K562 (cell line): ENCODE measurements at regions not wholly inside any gene's neighbourhood (a gene's known extent, or its start where the extent isn't known, plus 50 kb on each side); places are given as distances from the start of the nearest gene placed in this dataset.

Experiments used
- ATAC-seq: fragments of 200-7000 bp; cut with Tn5 transposase; 3 replicates; pipeline ENCODE4 v1.9.1; 2020; ENCODE audit warnings: moderate library complexity
- BruUV-seq: library from RNA; stranded (reverse); fragments of 400-500 nt; replicated peaks from 2 replicates; lab custom pipeline; 2021; lab: Mats Ljungman, UMichigan
- CTCF ChIA-PET: fragments of 300-600 bp; formaldehyde crosslinking; extraction: SDS; loops from one replicate; lab custom pipeline; 2021; ENCODE audit warnings: low intra/inter-chr PET ratio; lab: Yijun Ruan, JAX
- POLR2A ChIA-PET: fragments of 300-600, 350-650 bp; sonication (Branson Sonifier 250); formaldehyde crosslinking; extraction: SDS; loops from one replicate; lab custom pipeline; 2021; ENCODE audit warnings: antibody characterized with exemption, inconsistent platforms; lab: Yijun Ruan, JAX
- DNase-seq, 4 experiments: peaks; one replicate each; pipeline versions ENCODE4 v3.0.0 to v3.0.0-alpha.2; 2011 to 2018; ENCODE audit warnings: low spot score in 3 of 4, mixed read lengths in 3 of 4; ENCODE audit errors: extremely low read depth in 1 of 4
- FAIRE-seq: peaks from 2 replicates; lab custom pipeline; 2011; peaks lifted over from hg19 to GRCh38; lab: Jason Lieb, UNC
- H2AFZ ChIP-seq: 2 replicates; pipeline ENCODE4 v1.6.0; 2011; ENCODE audit warnings: low read depth, low read length, control low read depth, inconsistent platforms
- H3K27ac ChIP-seq: fragments of 200-600 bp; 3 replicates; pipeline ENCODE4 v1.8.0; 2011; ENCODE audit warnings: low read depth, mild to moderate bottlenecking, control low read depth, inconsistent platforms, low read length, moderate library complexity, mixed read lengths; ENCODE audit errors: extremely low read depth
- H3K27me3 ChIP-seq, 2 experiments: fragments of 300-600 bp in 1 of 2; 2 replicates in 1 of 2; 3 replicates in 1 of 2; pipeline versions ENCODE4 v1.6.0 to v1.8.0; 2011; ENCODE audit warnings: inconsistent platforms in 2 of 2, low read length in 2 of 2, mild to moderate bottlenecking in 1 of 2, mixed read lengths in 1 of 2, moderate library complexity in 1 of 2; ENCODE audit not compliant: control insufficient read depth in 2 of 2, insufficient read depth in 2 of 2
- H3K36me3 ChIP-seq: fragments of 300-600 bp; 3 replicates; pipeline ENCODE4 v1.8.0; 2011; ENCODE audit warnings: mild to moderate bottlenecking, low read length, inconsistent platforms; ENCODE audit not compliant: control insufficient read depth, insufficient read depth
- H3K4me1 ChIP-seq, 2 experiments: fragments of 200-600 bp in 1 of 2; replicated peaks in 1 of 2; 2 replicates in 1 of 2; 3 replicates in 1 of 2; pipeline versions ENCODE4 v1.5.1 to v1.8.0; 2011; ENCODE audit warnings: inconsistent platforms in 2 of 2, low read length in 2 of 2, mild to moderate bottlenecking in 1 of 2, mixed read lengths in 1 of 2, moderate library complexity in 1 of 2; ENCODE audit not compliant: control insufficient read depth in 2 of 2, insufficient read depth in 2 of 2
- H3K4me2 ChIP-seq: 2 replicates; pipeline ENCODE4 v1.6.1; 2011; ENCODE audit warnings: low read length, control low read depth, inconsistent platforms, mixed read lengths; ENCODE audit not compliant: insufficient read depth
- H3K4me3 ChIP-seq: fragments of 200-600 bp; sonication (generic), shearing (Covaris generic); 2 replicates; pipeline ENCODE4 v1.5.1; 2016; ENCODE audit warnings: control low read depth, inconsistent platforms
- H3K79me2 ChIP-seq: fragments of 200-600 bp; 3 replicates; pipeline ENCODE4 v1.8.0; 2011; ENCODE audit warnings: low read length, inconsistent platforms; ENCODE audit not compliant: control insufficient read depth, insufficient read depth
- H3K9ac ChIP-seq, 2 experiments: 2 replicates each; pipeline versions ENCODE4 v1.6.0 to v1.6.1; 2011; ENCODE audit warnings: low read depth in 2 of 2, low read length in 2 of 2, control low read depth in 1 of 2, inconsistent platforms in 1 of 2, mild to moderate bottlenecking in 1 of 2, mixed read lengths in 1 of 2; ENCODE audit not compliant: insufficient read depth in 1 of 2
- H3K9me1 ChIP-seq: one replicate; pipeline ENCODE4 v1.6.0; 2011; ENCODE audit warnings: inconsistent platforms, mild to moderate bottlenecking, low read length, moderate library complexity; ENCODE audit not compliant: control insufficient read depth, insufficient read depth
- H3K9me3 ChIP-seq: replicated peaks from 2 replicates; pipeline ENCODE4 v1.5.1; 2011; ENCODE audit warnings: low read depth, low read length, inconsistent platforms; ENCODE audit not compliant: control insufficient read depth, insufficient read depth
- H4K20me1 ChIP-seq: replicated peaks from 2 replicates; pipeline ENCODE4 v1.6.1; 2011; ENCODE audit warnings: low read length, inconsistent platforms, mixed read lengths; ENCODE audit not compliant: control insufficient read depth, insufficient read depth
- ARID1B ChIP-seq: fragments of 450-650 bp; IDR thresholded peaks from 2 replicates; pipeline ENCODE4 v1.6.1; 2016; ENCODE audit warnings: antibody characterized with exemption, mild to moderate bottlenecking, inconsistent platforms
- C11orf30 ChIP-seq: fragments of 450-650 bp; IDR thresholded peaks from 2 replicates; pipeline ENCODE4 v1.6.1; 2016; ENCODE audit warnings: low read depth, mild to moderate bottlenecking
- CEBPG ChIP-seq, 3 experiments: fragments of 200-800 bp in 1 of 3; sonication (Bioruptor generic) in 1 of 3; sonication (generic) in 1 of 3; formaldehyde crosslinking in 1 of 3; IDR thresholded peaks in 2 of 3; conservative IDR thresholded peaks in 1 of 3; 2 replicates each; pipeline versions ENCODE4 v1.6.1 to v1.8.0; 2016 to 2022; ENCODE audit warnings: missing compliant biosample characterization in 2 of 3, missing genetic modification characterization in 2 of 3, mild to moderate bottlenecking in 1 of 3, missing genetic modification reagents in 1 of 3
- E2F4 ChIP-seq: sonication (generic); formaldehyde crosslinking; IDR thresholded peaks from 2 replicates; pipeline ENCODE4 v1.8.0; 2022; ENCODE audit warnings: mild to moderate bottlenecking, low read depth, missing genetic modification reagents
- ELF4 ChIP-seq: fragments of 450-650 bp; formaldehyde crosslinking; IDR thresholded peaks from 2 replicates; pipeline ENCODE4 v1.4.0; 2022; ENCODE audit warnings: missing genetic modification characterization
- ERF ChIP-seq: fragments of 450-650 bp; formaldehyde crosslinking; IDR thresholded peaks from 2 replicates; pipeline ENCODE4 v1.4.0; 2020; ENCODE audit warnings: mild to moderate bottlenecking, mixed read lengths
- HDAC1 ChIP-seq, 2 experiments: fragments of 450-650 bp; IDR thresholded peaks; 2 replicates each; pipeline ENCODE4 v1.6.1; 2016 to 2017; ENCODE audit warnings: inconsistent platforms in 1 of 2, mild to moderate bottlenecking in 1 of 2, moderate library complexity in 1 of 2
- HNRNPH1 ChIP-seq: fragments of 200-400 bp; formaldehyde crosslinking; optimal IDR thresholded peaks from 2 replicates; pipeline ENCODE3; 2017; ENCODE audit warnings: low read depth, mild to moderate bottlenecking, low read length, moderate library complexity
- HNRNPK ChIP-seq: fragments of 200-400 bp; formaldehyde crosslinking; IDR thresholded peaks from one replicate; pipeline ENCODE4 v1.6.1; 2018; ENCODE audit warnings: mild to moderate bottlenecking, low read depth, low read length; ENCODE audit not compliant: poor library complexity, severe bottlenecking
- LEF1 ChIP-seq: fragments of 450-650 bp; IDR thresholded peaks from 2 replicates; pipeline ENCODE4 v1.6.1; 2016; ENCODE audit warnings: mild to moderate bottlenecking
- MLX ChIP-seq, 2 experiments: fragments of 450-650 bp in 1 of 2; sonication (generic) in 1 of 2; formaldehyde crosslinking; conservative IDR thresholded peaks; 2 replicates each; pipeline versions ENCODE4 v1.4.0 to v1.8.1; 2020 to 2022; ENCODE audit warnings: mild to moderate bottlenecking in 1 of 2, missing genetic modification reagents in 1 of 2
- NR2C2 ChIP-seq, 2 experiments: fragments of 200-800 bp in 1 of 2; sonication (Bioruptor generic) in 1 of 2; sonication (generic) in 1 of 2; formaldehyde crosslinking in 1 of 2; IDR thresholded peaks; 2 replicates each; pipeline versions ENCODE4 v1.6.1 to v1.8.0; 2016 to 2022; ENCODE audit warnings: mild to moderate bottlenecking in 1 of 2, missing compliant biosample characterization in 1 of 2, missing genetic modification characterization in 1 of 2, missing genetic modification reagents in 1 of 2
- RERE ChIP-seq: sonication (generic); formaldehyde crosslinking; IDR thresholded peaks from 2 replicates; pipeline ENCODE4 v1.8.0; 2023; ENCODE audit warnings: missing genetic modification reagents, mild to moderate bottlenecking, borderline replicate concordance
- SMAD4 ChIP-seq: fragments of 250-450 bp; sonication (Bioruptor Pico); conservative IDR thresholded peaks from 2 replicates; pipeline ENCODE4 v1.8.0; 2021; ENCODE audit warnings: inconsistent platforms, mild to moderate bottlenecking, moderate library complexity
- ZC3H8 ChIP-seq: fragments of 450-650 bp; IDR thresholded peaks from 2 replicates; pipeline ENCODE4 v1.6.1; 2017
- ZNF778 ChIP-seq: fragments of 450-650 bp; formaldehyde crosslinking; IDR thresholded peaks from 2 replicates; pipeline ENCODE4 v1.4.0; 2020; ENCODE audit warnings: mild to moderate bottlenecking, moderate library complexity
- WGBS: fragments of 100-300 bp; shearing (Covaris generic); methylation state at CpG from one replicate; pipeline ENCODE4 v1.1.6; 2016; ENCODE audit warnings: low coverage, mixed read lengths; ENCODE audit not compliant: insufficient coverage; ENCODE audit errors: missing lambda C conversion rate; 5-methylcytosine and 5-hydroxymethylcytosine counted together
- in situ Hi-C: fragments of 300-500 bp; cut with MboI; formaldehyde crosslinking; loops from 4 replicates; pipeline ENCODE4 v1.15.0; 2018; ENCODE audit warnings: inconsistent platforms, mixed read lengths
- intact Hi-C: fragments of 100-400 bp; cut with micrococcal nuclease; formaldehyde crosslinking; loops from 2 replicates; pipeline ENCODE4 v1.14.2; 2022

- no TSS peak for BruUV-seq
- no peak overlapping the region for H3K9ac ChIP-seq
- in situ Hi-C loops: no loop called here
- intact Hi-C loops: no loop called here
- H3K27me3 ChIP-seq: no peaks in the 10 kb centered on the region
- H3K36me3 ChIP-seq: no peaks in the 10 kb centered on the region
- H3K4me1 ChIP-seq: no peaks in the 10 kb centered on the region
- ATAC-seq (no peak), DNase-seq (no peak), FAIRE-seq (no peak)
- no peak overlapping the region for H2AFZ ChIP-seq
- H3K79me2 ChIP-seq: no peaks in the 10 kb centered on the region
- CTCF ChIA-PET: no interaction called here
- WGBS: 0% methylated on average over 4 of the region's 4 CpGs
- H3K4me2 ChIP-seq: no peak overlapping the region
- H3K9me1 ChIP-seq: no peaks in the 10 kb centered on the region
- H4K20me1 ChIP-seq: no peaks in the 10 kb centered on the region; the same call in 1 of the 2 replicates
- no peak overlapping the region for H3K27ac ChIP-seq
- H3K4me3 ChIP-seq: no peak overlapping the region
- H3K9me3 ChIP-seq: no peaks in the 10 kb centered on the region
- POLR2A ChIA-PET: no interaction called here
- no peak for TF ChIP-seq ARID1B
- no peak for TF ChIP-seq SMAD4 (CRISPR knock-in tag)
- TF ChIP-seq E2F4 (CRISPR knock-in tag): no peak
- TF ChIP-seq MLX (CRISPR knock-in tag; conservative IDR thresholded peaks at IDR 0.05): no peak
- no peak for TF ChIP-seq HNRNPH1
- no peak for TF ChIP-seq HDAC1 (IDR thresholded peaks at IDR 0.05)
- TF ChIP-seq ELF4 (CRISPR knock-in tag): no peak
- TF ChIP-seq RERE (CRISPR knock-in tag): no peak
- TF ChIP-seq CEBPG (CRISPR knock-in tag; IDR thresholded peaks at IDR 0.05): no peak
- no peak for TF ChIP-seq CEBPG (tag; conservative IDR thresholded peaks at IDR 0.05 in 1 of 2, IDR thresholded peaks at IDR 0.05 in 1 of 2)
- TF ChIP-seq ZNF778 (CRISPR knock-in tag): no peak
- no peak for TF ChIP-seq NR2C2 (CRISPR knock-in tag; IDR thresholded peaks at IDR 0.05)
- TF ChIP-seq NR2C2 (tag; IDR thresholded peaks at IDR 0.05): no peak
- no peak for TF ChIP-seq C11orf30
- TF ChIP-seq ERF: no peak
- no peak for TF ChIP-seq ZC3H8
- no peak for TF ChIP-seq HNRNPK
- no peak for TF ChIP-seq LEF1
Measured at GRCh38 chr20:19834287-19834686, 76.2 kb downstream of the RIN2 start.
